Panc1 (cell line): ENCODE measurements at regions not wholly inside any gene's neighbourhood (a gene's known extent, or its start where the extent isn't known, plus 50 kb on each side); places are given as distances from the start of the nearest gene placed in this dataset.

Source experiments
- CTCF ChIP-seq: fragments of 450-650 bp; IDR thresholded peaks from 2 replicates; pipeline ENCODE4 v1.5.1; 2017; ENCODE audit warnings: mild to moderate bottlenecking
- POLR2AphosphoS5 ChIP-seq: IDR thresholded peaks from 2 replicates; pipeline ENCODE4 v1.6.1; 2012; ENCODE audit warnings: mild to moderate bottlenecking, low read depth, low read length, moderate library complexity

- no peak for TF ChIP-seq POLR2AphosphoS5
- TF ChIP-seq CTCF, result no peak
Observed at GRCh38 chr12:131318045-131318685, 364.5 kb downstream of the ADGRD1 start.
